Liver (tissue), 3 donors: ENCODE measurements at regions not wholly inside any gene's neighbourhood (a gene's known extent, or its start where the extent isn't known, plus 50 kb on each side); places are given as distances from the start of the nearest gene placed in this dataset.

ENCODE experiments used
- CTCF ChIP-seq: fragments of 150-350 bp; IDR thresholded peaks from 2 replicates; pipeline ENCODE4 v1.5.1; 2017; ENCODE audit warnings: improper control_type of control experiment, low read depth, low read length; ENCODE audit not compliant: missing input control
- RAD21 ChIP-seq, 2 donors: IDR thresholded peaks; 2 replicates each; pipeline ENCODE4 v1.6.1; 2016; ENCODE audit warnings: antibody characterized with exemption in 2 of 2, mild to moderate bottlenecking in 2 of 2
- REST ChIP-seq: IDR thresholded peaks from 2 replicates; pipeline ENCODE4 v1.6.1; 2016; ENCODE audit warnings: antibody characterized with exemption, mild to moderate bottlenecking
- SP1 ChIP-seq: IDR thresholded peaks from 2 replicates; pipeline ENCODE4 v1.6.1; 2018; ENCODE audit warnings: antibody characterized with exemption, mild to moderate bottlenecking
- donor health status: healthy.
- donor health status: healthy.

DNA sequence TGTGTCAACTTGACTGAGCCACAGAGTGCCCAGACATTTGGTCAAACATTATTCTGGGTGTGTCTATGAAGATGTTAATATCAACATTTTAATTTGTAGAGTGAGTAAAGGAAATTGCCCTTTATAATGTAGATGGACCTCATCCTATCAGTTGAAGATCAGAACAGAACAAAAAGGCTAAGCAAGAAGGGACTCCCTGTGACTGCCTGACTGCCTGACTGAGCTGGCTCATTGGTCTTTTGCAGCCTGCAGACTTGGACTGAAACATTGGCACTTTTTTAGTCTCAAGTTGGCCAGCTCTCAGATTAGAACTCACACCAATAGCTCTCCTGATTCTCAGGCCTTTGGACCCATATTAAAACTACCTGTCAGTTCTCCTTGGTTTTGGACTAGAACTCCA, 600.4 kb upstream of the SLITRK6 start:
- TF ChIP-seq RAD21 (IDR thresholded peaks at IDR 0.05) (no peak), CTCF (no peak), REST (no peak), SP1 (no peak)
